ENCODE measurements at regions not wholly inside any gene's neighbourhood (a gene's known extent, or its start where the extent isn't known, plus 50 kb on each side); places are given as distances from the start of the nearest gene placed in this dataset.
"Not testable (repeated sequence)": the region's sequence is repeated elsewhere in the genome, so short reads cannot be mapped to it uniquely, and the experiment has no call there.

GRCh38 chr17:73900516-73900915 lies 256.3 kb upstream of the SDK2 start:
- DNase-seq, result no peak

- no peak for DNase-seq
Observed at GRCh38 chr17:73901249-73901648, 257.0 kb upstream of the SDK2 start.

GRCh38 chr17:73901661-73902415 lies 257.6 kb upstream of the SDK2 start:
- peak; percentile 44 for DNase-seq

GRCh38 chr17:73902416-73903181 lies 258.4 kb upstream of the SDK2 start:
- DNase-seq, result peak; percentile 26

GRCh38 chr17:73906896-73907870 lies 262.9 kb upstream of the SDK2 start:
- DNase-seq, result no peak

GRCh38 chr17:73909186-73909585 lies 264.9 kb upstream of the SDK2 start:
- no peak for DNase-seq

- no peak for DNase-seq
Observed at GRCh38 chr17:73910206-73910605, 266.0 kb upstream of the SDK2 start.

DNA sequence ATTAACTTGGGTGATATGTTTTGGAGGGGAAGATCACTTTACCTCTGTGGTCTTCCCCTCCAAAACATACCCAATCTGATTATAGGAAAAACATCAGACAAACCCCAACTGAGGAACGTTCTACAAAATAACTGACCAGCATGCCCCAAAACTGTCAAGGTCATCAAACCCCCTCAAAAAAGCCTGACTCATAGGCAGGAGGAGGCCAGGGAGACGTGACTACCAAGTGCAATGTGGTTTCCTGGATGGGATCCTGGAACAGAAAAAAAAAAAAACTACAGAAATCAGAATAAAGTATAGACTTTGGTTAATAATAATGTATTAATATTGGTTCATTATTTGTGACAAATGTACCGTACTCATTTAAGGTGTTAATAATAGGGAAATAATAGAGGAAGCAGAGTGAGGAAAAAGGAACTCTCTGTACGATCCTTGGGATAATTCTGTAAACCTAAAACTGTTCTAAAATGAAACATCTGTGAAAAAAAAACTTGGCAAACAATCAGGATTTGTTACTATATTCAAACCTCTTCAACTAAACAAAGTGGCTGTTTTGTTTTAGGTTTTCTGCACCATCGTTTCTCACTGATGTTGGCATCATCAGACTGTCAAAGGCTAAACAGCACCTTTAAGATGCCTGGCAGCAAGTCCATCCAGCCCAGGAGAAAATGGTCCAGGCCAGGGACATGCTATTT lies 266.7 kb upstream of the SDK2 start:
- no peak for DNase-seq

- DNase-seq, result no peak
Observed at GRCh38 chr17:73911726-73912372, 267.6 kb upstream of the SDK2 start.

- DNase-seq, result no peak
Observed at GRCh38 chr17:73912373-73912746, 268.1 kb upstream of the SDK2 start.

DNA sequence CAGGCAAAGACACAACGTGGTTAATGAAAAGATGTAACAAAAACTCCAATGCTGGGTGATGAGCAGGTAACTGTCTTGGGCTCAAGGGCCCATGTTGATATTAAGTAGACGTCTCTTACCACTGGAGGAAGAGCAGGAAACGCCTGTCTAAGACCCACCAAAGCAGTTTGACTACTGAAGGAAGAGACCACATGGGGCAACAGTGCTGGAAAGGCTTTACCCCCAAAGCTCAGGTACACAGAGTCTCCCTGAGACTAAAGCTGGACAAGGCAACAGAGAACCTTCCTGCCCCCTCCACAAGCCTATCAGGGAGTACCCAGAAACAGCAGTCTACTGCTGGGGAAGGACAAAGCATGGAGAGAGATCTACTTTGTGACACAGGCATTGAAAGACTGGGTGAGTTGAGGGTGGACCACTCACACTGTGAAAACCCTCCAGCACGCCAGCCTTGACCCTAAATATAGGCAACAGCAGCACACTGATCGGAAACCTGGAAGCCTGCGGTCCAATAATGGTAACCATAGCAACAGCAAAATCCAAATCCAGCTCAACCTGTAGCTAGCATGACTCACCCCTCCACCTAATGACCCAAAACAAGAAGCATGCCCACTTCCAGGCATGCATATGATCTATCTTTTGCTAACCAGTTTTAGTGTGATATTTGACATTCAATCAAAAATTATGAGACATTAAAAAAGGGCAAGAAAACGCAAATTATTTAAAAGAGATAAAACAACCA lies 270.5 kb upstream of the SDK2 start:
- DNase-seq, result no peak

DNA sequence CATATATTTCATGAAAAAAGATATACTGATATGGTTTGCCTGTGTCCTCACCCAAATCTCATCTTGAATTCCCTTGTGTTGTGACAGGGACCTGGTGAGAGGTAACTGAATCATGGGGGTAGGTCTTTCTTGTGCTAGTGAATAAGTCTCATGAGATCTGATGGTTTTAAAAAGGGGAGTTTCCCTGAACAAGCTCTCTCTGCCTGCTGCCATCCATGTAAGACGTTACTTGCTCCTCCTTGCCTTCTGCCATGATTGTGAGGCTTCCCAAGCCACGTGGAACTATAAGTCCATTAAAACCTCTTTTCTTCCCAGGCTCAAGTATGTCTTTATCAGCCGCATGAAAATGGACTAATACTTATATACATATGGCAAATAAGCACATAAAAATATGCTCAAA lies 274.8 kb upstream of the SDK2 start:
- DNase-seq, result not testable (repeated sequence)

- no peak for DNase-seq
Observed at GRCh38 chr17:73921306-73921705, 277.1 kb upstream of the SDK2 start.

DNA sequence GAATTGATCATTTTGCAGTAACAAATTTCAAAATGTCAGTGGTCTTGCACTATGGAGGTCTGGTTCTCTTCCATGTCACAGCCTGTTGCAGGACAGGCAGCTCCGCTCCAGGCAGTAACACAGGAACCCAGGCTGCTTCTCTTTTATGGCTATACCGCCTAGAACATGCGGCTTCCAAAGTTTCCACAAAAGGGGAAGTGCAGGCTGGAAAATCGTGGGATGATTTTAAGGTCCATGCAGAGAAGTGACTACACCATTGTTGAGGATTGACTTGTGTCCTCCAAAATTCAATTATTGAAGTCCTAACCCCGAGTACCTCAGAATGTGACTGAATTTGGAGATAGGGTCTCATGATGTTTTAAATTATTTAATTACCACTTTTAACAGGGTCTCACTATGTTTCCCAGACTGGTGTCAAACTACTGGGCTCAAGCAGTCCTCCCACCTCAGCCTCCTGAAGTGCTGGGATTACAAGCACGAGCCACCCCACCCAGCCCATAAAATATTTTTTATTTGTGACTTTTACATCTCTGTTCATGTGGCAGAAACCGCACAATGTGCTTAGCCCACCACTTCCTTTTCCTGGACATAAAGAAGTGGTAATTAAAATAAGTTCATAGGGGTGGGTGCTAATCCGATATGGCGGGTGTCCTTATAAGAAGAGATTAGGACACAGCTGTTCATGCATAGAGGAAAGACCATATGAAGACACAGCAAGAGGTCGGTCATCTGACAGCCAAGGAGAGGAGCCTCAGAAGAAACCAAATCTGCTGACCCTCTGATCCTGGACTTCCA lies 279.2 kb upstream of the RPL38 start:
- DNase-seq, result no peak

- DNase-seq, result no peak
Observed at GRCh38 chr17:73924909-73925186, 278.6 kb upstream of the RPL38 start.

GRCh38 chr17:73929860-73930430 lies 273.5 kb upstream of the RPL38 start:
- no peak for DNase-seq

DNA sequence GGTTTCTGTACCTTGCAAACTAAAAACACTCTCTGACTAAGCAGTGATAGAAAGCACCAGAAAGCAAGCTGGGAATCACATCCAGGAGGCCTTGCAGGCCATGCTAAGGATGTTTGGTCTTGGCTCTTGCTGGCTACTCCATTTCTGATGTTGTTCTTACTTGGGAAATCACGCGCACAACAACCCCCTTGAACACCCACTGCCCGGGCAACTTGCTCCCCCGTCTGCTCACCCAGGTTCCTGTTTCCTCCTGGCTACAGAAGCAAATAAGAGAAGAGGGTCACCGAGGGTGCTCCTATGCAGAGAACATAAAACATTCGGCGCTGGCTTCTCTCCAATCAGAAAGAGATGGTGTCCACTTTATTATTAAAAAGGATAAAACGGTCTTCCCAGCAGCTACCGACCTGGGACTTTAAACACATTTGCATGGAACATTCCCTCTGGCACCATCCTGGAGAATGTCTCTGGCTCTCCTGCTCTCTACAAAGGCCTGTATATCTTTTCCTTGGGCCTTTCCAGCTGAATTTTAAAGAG lies 271.2 kb upstream of the RPL38 start:
- DNase-seq, result no peak

DNA sequence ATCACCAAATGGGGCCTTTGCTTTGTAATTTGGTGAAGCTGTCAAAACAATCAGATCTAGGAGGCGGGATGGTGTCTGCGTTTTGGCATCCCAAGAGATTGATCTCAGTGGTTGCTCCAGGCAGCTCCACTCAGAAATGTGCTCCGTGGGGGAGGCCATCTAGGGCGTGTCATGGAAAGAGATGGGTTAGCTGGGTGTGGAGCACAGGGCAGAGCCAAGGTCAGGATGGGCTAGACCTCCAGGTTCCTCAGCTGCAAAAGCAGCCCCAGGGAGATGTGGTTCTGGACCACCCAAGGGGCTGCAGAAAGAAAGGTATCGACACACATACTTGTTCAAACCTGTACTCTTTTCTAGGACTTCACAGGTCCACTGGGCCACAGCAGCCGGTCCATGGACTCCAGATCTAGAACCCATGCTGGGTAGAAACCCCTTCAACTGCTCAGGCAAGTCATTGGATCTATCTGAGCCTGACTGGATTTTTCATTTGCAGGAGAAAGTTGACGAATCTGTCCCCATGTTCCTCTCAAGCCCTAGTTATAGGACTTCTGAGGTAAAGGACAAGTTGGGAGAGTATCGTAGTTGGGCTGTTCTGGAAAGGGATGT lies 270.2 kb upstream of the RPL38 start:
- no peak for DNase-seq

GRCh38 chr17:73933871-73934270 lies 269.6 kb upstream of the RPL38 start:
- no peak for DNase-seq

GRCh38 chr17:73934696-73935095 lies 268.8 kb upstream of the RPL38 start:
- no peak for DNase-seq

Measured in right hindlimb (tissue), 1 donor.